ENCODE measurements at regions not wholly inside any gene's neighbourhood (a gene's known extent, or its start where the extent isn't known, plus 50 kb on each side); places are given as distances from the start of the nearest gene placed in this dataset.

DNA sequence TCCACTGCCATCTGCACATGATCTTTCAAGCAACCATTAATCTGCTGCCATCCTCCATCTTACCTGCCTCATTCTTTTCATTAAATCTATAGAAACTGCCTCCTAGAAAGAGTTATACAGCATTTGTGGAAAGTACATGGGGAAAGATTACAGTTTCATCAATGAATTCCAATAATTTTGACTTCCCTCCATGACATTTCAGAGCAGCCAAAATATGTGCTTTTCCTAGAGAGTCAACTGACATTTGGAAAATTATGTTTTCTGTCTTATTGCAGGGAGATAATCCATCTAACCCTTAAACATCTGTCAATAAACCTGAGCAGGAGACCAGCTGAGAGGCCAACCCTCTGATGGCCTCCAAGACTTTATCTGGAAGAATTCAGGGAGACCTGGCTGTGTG, 147.0 kb upstream of the CDH5 start:
- H3K4me3 ChIP-seq (ENCODE audit: low read depth, low read length) = no peak overlapping the region

GRCh38 chr16:66212428-66212827, 154.1 kb upstream of the CDH5 start:
- no peak overlapping the region for H3K4me3 ChIP-seq (ENCODE audit: low read depth, low read length)

GRCh38 chr16:66211651-66212050, 154.8 kb upstream of the CDH5 start:
- no peak overlapping the region for H3K4me3 ChIP-seq (ENCODE audit: low read depth, low read length)

DNA sequence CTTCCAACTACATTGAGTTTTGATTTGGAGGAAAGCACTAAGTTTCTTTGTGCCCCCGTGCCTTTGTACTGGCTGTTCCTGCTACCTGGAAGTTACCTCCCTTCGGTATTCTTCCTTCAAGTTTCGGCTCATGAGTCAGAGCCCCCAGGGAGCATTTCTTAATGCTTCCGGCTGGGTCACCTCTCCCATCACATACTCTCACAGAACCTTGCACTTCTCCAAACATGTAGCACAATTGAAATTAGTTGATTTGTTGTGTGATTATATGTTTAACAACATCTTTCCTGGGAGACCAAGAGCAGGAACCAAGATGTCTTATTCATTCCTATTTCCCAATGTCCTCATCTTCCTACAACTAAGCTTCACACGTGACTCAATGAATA, 158.6 kb upstream of the CDH5 start:
- no peak overlapping the region for H3K4me3 ChIP-seq (ENCODE audit: low read depth, low read length)

GRCh38 chr16:66207139-66207882, 159.2 kb upstream of the CDH5 start:
- no peak overlapping the region for H3K4me3 ChIP-seq (ENCODE audit: low read depth, low read length)

DNA sequence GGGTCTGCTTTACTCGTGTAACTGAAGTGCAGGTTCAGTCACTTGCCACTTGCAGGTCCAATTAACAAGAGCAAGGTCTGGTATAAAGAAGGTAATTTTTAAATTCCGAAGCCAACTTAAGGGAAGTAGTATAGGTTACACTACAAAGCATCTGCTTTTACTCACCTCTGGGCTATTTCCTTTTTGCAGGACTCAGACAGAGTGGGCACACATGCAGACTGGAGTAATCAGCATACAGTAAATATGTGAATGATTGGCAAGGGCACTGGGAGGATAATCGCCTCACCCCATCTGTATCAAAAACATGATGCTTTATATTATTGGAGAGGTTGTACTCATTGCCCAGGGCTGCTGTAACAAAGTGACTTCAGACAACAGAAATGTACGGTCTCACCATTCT, 160.1 kb upstream of the CDH5 start:
- H3K4me3 ChIP-seq (ENCODE audit: low read depth, low read length) = no peak overlapping the region

- H3K4me3 ChIP-seq (ENCODE audit: low read depth, low read length) = no peak overlapping the region
Measured at GRCh38 chr16:66205287-66206231, 160.9 kb upstream of the CDH5 start.

DNA sequence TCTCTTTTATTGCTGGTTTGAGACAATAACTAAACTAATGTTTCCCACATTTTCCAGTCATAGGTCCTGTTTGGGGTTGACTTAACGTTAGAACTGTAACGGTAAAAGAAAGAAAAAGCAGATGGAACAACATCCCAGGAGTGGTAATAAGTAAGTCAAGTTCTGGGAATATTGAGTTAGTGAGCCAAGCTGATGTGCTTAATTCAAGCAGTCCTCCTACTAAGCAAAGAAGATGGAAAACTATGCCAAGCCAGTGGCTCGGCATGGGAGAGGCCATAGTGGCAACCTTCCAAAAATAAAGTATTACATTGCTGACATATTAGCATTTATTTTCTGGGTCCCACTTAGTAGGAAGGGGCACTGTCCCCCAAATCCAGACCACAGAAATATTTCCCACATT, 161.7 kb upstream of the CDH5 start:
- H3K4me3 ChIP-seq (ENCODE audit: low read depth, low read length) = no peak overlapping the region

DNA sequence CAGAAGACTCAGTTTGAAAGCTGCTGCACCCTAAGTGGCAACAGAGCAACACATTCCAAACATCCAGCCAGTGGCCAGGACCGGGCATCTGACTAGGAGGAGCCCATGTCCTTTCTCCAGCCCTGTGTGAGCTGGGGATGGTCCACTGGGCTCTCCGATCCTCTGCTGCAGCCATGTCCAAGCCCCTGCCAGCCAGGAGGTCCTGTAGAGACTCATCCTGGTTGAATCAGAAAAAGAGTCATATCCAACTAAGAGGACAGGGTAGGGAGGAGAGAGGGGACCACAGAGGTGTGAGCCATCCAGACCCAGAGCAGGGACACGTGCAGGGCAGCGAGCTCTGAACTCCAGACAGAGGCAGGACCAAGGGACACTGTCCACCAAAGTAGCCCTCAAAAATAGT, 163.0 kb upstream of the CDH5 start:
- no peak overlapping the region for H3K4me3 ChIP-seq (ENCODE audit: low read depth, low read length)

- no peak overlapping the region for H3K4me3 ChIP-seq (ENCODE audit: low read depth, low read length)
Measured at GRCh38 chr16:66199189-66199588, 167.3 kb upstream of the CDH5 start.

GRCh38 chr16:66198641-66199040, 167.8 kb upstream of the CDH5 start:
- no peak overlapping the region for H3K4me3 ChIP-seq (ENCODE audit: low read depth, low read length)

GRCh38 chr16:66197668-66198278, 168.7 kb upstream of the CDH5 start:
- H3K4me3 ChIP-seq (ENCODE audit: low read depth, low read length) = no peak overlapping the region

- H3K4me3 ChIP-seq (ENCODE audit: low read depth, low read length) = no peak overlapping the region
Measured at GRCh38 chr16:66196770-66197169, 169.7 kb upstream of the CDH5 start.

DNA sequence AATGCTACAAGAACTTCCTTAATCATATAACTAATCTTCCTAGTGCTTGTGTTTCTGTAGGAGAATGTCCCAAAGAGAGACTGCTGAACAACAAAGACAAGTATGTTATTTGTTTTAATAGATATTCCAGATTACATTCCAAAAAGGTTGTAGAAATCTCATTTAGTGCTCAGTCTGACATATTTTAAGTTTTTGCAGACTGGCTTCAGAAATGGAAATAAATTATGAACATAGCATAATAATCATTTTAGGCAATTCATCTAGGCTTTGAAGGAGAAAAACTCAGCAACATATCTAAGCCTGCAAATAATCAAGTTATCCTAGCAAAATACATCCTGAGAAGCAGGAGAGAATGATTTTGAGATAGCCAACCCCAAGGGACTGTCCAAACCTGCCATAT, 171.6 kb upstream of the CDH5 start:
- no peak overlapping the region for H3K4me3 ChIP-seq (ENCODE audit: low read depth, low read length)

GRCh38 chr16:66193543-66194229, 172.8 kb upstream of the CDH5 start:
- H3K4me3 ChIP-seq (ENCODE audit: low read depth, low read length) = no peak overlapping the region

GRCh38 chr16:66190411-66190810, 176.1 kb upstream of the CDH5 start:
- H3K4me3 ChIP-seq (ENCODE audit: low read depth, low read length) = no peak overlapping the region

GRCh38 chr16:66189951-66190350, 176.5 kb upstream of the CDH5 start:
- no peak overlapping the region for H3K4me3 ChIP-seq (ENCODE audit: low read depth, low read length)

DNA sequence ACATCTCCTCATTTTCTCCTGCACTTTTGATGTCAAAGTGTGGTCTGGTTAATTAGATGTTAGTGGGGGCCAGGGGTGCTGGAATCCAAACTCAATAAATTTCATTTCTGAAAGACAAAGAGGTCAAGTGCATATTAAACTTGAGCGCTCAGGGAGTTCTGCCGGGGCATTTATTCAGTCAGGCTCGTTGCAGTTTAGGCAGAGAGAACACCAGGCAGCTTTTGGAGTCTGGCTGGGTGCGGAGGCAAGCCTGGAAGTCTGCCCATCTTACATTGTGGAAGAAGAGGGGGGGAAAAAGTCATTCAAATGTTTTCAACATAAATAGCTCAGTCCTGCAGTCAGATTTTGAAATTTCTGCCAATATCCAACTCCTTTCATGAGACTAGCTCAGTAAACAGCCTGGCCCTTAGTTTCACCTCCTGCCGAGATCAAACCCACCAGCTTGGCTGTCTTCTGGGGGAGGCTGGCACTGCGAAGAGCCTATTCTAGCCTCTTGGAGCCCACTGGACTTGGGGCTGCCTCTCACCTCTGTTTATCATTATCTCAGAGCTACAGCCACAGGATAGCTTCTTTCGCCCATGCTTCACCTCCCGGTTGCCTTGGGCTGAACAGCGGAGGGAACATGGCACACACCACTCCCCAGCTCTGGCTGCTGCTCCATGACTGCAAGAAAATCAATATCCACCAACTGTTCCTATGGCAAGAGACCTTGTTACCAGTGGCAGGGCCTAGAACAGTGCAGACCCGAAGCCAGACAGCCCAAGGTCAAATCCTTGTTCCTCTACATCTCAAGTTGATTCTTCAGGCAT, 177.4 kb upstream of the CDH5 start:
- H3K4me3 ChIP-seq (ENCODE audit: low read depth, low read length) = no peak overlapping the region

- no peak overlapping the region for H3K4me3 ChIP-seq (ENCODE audit: low read depth, low read length)
Measured at GRCh38 chr16:66186251-66186785, 180.2 kb upstream of the CDH5 start.

GRCh38 chr16:66182592-66182991, 183.9 kb upstream of the CDH5 start:
- no peak overlapping the region for H3K4me3 ChIP-seq (ENCODE audit: low read depth, low read length)
